NCI-H2029 treated with DMSO at 0.1 percent for 48 hours (cell line): ENCODE measurements at regions not wholly inside any gene's neighbourhood (a gene's known extent, or its start where the extent isn't known, plus 50 kb on each side); places are given as distances from the start of the nearest gene placed in this dataset.

ENCODE experiments used
- DNase-seq: peaks from one replicate; lab custom pipeline; 2025; lab: John Stamatoyannopoulos, UW

DNA sequence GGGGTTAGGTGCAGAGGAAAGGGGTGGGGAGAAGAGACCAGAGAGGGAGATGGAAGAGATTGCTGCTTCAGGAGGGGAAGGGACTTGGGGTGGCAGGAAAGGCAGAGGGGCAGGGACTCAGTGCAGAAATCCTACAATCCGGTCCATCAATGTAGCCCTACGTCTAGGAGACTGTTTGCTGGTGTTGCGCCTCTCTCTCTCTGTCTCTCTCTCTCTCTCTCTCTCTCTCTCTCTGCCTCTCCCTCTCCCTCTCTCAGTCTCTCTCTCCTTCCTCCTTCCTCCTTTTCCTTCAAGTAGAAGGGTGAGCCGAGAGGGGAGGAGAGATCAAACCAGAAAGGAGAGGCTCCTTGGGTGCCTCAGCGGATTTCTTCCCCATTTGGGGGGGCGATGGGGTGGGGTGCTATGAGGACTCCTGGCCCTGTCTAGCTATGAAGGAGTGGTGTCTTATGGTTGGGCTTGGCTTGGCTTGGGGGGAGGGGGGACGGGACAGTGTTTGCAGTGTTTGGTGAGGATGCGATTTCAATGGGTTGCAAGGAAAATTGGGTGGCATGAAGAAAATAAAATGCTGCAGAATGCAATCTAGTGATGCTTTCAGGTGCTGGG is 181.2 kb downstream of the TBXT start:
- DNase-seq: no peak

DNA sequence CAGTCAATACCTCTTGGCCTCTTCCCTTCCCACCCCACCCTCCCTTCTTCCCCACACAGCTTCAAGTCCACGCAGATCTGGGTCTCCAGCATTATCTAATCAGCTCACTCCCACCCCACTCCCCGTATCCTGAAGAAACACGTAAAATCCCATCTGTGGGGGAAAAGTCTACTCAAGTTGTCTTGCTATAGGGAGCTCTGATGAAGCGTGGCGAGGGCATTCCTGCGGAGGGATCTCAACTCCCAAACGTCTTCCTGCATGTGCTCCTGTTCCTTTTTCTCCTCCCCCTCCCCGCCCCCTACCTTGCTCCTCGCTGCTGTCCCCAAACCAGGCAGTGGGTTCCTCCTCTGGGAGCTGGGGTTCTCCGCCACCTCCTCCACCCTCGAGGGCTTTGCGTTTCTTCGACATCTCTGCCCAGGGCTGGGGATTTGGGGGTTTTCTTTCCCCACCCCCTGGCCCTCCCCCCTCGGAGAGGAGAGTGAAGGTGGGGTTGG is 181.8 kb downstream of the TBXT start:
- no peak for DNase-seq

DNA sequence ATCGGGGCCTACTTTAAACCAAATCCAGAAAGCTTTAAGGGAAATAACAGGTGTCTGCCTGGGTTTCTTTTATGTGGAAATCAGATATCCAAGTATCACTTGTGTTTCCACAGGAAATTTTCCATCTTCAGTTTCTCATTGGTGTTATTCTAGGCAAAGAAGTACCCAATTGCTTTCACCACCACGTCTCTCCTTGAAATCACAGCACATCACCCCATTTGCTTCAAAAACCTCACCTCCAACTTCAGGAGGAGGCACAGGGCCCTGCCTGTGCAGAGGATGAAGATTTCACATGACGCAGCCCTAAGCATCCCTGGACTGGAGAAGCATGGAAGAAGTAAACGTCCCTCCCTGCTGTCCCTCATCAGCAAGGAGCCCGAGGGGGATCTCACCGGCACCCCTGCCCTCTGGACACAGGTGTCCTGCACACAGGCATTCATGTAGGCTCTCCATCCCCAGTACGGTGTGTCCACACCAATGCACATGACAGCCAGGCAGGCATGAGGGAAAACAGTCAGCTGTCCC is 182.3 kb downstream of the TBXT start:
- DNase-seq: no peak

DNA sequence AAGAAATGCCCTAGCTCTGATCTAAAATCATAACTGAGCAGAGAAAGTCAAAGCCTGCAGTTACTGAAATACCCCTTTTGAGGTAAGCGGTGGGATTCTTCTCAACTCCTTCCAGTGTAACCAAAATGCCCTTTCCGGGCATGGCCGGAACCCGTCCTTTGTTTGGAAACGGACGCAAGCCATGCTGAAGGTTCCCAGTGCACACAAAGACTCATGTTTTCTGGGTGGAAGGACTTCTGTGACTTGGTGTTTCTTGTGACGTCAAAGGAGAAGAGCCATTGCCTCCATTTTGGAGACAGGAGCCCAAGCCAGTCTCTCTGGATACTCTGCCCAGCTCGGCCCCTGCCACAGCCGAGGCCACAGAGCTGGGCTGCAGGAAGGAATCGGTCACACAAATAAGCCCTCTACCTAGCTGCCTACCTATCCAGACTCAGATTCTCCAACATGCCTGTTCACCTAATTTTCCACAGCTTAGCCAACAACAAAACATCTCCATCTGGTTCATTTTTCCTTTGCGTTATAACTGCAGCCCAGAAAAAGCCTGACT is 182.8 kb downstream of the TBXT start:
- DNase-seq: no peak

DNA sequence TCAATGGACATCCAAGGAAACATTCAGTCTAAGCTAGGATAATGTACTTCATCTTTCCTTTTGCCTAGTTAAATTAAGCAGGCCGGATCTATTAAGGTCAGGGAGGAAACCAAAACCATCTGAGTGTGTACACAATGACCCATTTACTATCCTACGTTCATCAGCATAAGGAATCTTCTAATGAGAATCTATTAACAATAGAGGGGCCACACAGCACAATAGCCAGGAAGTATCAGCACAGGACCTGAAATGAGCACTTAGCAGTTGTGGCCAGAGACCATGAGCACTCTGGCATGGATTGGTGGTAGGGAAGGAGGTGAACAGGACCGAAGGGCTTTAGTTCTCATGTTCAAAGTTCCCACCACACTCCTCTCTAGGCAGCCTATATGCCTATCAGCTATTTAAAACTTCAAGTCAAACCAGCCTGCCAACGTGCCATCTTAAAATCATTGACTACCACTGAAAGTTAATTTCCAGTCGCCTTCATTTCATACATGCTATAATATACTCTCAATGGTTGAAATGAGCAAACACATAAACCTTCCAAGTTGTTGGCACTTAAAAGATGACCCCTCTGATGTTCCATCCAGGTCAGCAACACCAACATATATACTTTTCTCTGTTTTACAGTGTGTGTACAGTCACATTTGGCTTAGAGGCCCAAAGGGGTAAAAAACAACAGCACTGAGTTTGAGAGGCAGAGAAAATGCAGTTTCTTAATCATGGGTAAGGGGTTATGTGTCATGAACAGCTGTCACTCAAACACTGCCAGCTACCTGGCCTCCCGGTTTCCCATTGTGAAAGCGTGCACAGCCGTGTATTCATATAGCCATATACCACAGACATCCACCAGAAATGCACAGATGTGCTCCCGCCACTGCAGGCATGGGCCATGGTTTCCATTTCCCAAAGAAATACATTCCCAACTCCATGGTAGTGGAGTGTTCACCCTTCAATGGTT is 184.3 kb downstream of the TBXT start:
- no peak for DNase-seq

DNA sequence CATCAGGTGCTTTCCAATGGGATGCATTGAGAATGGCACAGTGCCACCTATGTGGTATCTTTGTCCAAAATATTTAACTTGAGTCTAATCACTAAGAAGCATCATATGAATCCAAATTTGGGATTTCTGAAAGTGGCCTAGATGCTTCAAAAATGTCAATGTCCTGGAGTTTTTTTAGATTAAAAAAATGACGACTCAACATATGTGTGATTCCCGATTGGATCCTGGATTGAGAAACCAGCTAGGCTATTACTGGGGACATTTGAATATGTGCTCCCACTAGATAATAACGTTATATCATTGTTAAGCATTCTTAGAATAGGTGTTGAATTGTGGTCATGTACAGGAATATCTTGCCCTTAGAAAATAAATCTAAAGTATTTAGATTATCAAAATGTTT is 189.2 kb downstream of the TBXT start:
- no peak for DNase-seq

DNA sequence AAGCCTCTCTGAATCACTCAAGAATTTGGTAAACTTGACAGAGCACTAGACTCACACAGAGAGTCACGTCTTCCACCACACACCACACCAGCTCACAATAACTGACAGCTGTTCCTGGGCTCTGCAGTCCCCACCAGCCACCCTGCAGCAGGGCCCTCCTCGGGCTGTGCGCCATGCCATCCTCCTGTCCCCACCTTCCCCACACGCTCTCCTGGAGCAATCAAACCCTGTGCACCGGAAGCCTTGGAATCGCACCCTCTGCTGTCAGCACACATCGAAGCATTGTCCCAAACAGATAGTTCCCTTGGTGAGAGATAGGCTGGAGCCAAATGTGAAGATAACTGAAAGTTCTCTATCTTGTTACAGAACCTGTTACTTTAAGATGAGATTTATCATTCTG is 191.0 kb downstream of the TBXT start:
- DNase-seq: no peak

DNA sequence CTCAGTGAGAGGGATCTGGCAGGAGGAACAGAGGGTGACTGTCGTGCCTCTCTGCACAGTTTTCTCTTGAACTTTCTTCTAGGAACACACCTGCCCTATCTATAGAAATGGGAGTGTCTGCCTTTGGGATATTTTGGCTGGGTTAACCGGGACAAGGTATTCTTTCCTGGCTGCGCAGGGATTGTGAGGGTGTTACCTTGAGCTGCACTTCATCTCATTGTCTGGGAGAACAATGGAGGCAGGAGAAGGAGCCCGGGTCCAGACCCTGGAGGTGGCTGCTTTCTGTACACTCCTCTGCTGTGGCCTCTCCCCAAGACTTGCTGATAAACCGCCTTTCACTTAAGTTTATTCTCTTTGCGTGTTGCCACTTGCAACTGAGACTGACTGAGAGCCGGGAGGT is 192.8 kb downstream of the TBXT start:
- DNase-seq: no peak

DNA sequence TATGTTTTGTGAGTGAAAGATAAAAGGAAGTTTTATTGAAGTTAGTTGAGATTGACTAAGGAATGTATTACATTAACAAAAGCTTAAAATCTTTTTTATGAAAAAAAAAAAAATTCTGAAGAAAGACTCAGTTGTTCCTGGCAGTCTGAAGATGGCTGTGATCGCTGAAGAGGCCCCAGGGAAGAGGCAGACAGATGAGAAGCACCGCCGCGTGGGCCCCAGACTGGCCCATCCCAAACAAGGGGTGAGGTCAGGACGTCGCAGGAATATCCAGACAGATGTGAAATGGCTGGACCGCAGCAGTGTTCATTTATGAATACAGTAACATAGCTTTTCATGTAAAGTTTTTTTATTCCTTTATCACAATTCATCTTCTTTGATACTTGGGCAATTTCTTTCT is 194.2 kb downstream of the TBXT start:
- DNase-seq: no peak

DNA sequence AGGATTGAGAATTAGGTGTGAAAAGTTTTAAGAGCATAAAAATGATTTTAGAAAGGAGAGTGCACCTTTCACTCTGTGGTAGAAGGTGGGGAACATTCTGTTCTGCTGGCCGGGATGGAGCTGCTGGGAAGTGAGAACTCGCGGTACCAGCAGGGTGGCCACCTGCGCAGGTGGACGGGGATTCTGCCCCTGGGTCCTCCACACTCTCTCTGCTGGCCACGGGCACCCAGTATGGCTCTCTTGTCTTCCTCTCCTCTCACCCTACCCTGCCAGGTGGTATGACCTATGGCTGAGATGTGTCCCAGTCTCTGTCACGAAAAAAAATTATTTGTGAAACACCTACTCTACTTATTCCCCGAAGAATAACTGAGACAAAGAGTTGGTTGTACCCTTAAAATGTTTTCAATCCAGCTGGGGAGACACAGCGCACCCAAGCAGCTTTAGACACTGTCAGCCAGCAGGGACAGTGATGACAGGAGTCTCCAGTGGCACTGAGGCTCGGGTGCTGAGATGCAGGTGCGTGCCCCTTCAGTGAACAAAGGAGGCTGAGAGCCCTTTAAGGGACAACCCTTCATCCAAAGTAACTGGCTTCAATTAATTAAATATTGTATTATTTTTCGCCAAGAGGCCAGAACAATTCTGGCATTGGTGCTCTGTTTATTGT is 195.4 kb downstream of the TBXT start:
- no peak for DNase-seq

DNA sequence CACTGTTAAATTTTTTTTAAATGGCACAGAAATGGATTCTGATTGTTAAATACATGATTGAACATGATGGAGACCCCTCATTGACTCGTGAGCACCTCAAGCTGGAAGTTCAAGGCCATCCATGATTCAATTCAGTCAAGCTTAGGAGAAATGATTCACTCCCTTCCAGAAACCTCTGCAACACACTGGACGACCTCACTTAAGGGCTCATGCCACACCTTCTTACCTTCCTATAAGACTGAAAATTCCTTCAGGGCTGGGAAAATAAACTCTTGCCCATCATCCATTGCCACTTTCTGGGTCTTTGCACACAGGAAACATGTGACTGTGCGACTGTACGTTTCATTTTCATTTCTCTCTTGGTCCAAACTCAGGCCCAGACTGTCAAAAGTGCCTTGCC is 196.4 kb downstream of the TBXT start:
- DNase-seq: no peak

DNA sequence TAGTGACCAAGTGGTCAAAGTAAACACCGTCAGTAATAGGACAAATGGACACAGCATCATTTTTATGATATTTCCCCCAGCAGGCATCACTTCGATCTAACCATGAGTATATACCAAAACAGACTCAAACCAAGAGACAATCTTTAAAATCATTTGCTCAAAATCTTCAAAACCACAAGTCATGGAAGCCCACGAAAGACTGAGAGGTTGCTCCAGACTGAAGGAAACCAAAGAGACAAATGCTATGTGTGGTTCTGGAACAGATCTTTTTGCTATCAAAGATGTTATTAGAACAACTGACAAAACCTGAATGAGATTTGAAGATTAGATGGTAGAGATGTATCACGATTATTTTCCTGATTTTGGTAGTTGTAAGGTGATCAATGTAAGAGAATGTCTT is 197.7 kb downstream of the TBXT start:
- no peak for DNase-seq

DNA sequence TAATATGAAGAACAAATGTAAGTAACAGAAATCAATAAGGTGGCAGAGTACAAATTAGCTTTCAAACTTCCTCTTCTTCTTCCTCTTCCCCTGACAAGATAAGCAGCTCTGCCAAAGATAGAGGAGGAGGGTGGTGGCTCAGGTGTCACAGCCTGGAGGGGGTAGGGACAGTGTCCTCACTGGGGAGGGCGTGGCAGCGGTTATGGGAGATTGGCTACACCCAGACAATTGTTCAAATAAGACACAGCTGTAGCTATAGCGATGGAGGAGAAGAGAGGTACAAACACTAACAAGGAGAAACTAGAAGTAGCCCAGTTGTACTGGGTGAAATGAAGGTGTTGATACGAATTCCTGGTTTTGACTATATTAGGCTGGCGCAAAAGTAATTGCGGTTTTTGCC is 198.5 kb downstream of the TBXT start:
- DNase-seq: no peak

DNA sequence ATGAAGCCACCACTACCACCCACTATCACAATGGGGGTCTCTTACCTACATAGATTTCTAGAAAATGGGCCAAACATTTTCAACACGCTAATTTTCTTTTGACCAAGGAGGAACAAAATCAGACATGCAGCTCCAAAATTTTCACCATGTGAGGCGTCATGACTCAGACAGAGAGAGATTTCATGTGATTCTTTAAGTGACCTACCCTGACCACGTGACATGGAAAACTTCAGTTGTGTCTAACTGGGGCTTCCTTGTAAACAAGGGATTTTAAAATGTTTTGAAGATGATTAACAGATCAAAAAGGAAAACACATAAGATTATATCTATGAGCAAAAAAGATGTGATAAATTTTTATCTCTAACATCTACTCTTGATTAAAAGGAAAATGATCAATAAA is 199.2 kb downstream of the TBXT start:
- DNase-seq: no peak

DNA sequence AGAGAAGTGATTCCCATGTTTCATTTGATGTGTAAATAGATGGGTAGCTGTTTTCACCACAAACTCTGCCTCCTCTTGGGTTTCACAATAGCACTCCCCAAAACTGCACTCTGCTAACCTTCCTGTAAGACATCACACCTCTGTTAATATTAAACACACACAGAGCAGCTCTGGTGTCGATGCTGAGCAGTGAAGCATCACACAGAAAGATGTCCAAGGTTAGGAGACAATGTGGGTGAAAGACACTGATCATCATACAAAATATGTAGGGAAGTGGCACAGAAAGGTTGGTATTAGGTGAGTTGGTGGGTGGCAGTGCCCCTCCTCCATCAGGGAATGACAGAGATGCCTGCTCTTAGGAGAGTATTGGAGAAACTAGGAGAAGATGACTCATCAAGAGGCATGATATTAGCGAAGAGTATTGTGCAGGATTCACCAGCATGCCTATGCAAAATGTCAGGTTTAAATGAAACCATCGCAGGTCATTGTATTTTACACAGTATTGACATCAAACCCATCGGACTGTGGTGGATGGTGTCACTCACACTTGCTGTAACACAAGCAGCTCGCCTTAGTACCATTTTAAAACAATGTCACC is 199.7 kb downstream of the TBXT start:
- no peak for DNase-seq

DNA sequence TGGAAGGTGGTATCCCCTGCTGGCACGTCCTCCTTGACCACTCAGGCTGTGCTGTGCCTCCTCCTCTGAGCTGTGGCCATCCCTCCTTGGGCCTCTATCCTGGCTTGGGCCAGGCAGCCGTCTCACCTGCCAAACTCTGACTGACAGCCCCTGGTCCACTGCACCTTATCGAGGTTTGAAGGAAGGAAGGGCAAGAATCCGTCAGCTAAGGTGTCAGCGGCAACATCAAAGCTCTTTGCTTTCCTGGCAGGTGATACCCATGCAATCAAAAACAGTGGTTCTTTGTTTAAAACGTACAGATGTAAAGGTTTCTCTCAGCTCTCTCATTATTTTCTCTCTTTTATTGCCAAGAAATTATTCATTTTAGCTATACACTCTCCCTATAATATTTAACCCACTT is 203.9 kb downstream of the TBXT start:
- DNase-seq: no peak

DNA sequence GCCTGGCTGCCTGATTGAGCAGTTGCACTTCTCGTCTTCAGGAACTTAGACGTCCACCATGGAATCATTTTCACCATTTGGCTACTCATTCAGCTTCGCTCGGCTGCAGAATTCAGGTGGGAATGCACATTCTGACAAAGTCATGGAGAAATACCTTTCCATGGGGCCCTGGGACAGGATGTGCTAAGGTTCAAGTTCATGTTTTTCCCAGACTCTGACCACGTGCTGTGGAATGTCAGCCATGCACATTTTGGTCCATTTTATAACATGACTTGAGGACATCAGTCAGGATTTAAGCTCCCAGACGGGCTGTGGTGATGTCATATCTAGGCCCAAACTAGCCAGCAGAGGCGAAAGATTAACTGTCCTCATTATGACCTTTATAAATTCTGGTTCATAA is 205.3 kb downstream of the TBXT start:
- DNase-seq: no peak

DNA sequence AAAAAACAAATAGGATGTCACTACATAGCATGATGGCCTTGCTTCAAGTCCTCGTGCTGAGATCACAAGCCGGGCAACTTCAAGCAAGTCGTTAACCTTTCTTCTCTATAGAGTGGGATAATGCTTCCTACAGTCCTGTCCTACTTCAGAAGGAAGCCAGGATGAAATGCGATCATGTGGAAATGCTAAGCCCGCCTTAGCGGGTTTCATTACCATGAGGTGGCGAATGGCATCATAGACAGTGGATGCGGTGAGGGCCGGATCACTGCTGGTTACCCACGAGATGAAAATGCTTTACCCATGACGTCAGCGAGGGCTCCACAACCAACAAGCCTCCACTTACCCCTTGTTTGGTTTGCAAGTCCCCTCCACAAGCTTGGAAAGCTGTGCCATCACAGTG is 206.4 kb downstream of the TBXT start:
- DNase-seq: no peak

DNA sequence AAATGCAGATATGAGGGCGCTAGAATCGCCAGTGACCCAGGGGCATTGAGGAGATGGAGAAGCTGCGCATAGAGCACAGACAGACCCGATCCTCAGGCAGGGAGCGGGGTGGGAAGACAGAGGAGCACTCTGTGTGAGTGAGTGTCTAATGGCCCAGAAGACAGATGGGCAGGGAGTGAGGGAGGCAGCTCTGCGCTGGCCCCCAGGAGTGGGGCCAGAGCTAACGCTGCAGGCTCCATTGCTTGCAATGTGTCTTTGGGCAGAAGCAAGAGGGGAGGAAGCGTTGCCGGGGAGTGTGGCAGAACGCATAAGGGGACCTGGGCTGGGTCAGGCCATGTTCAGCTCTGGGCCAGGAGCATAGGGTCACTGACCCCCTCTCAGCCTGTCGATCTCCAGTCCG is 207.0 kb downstream of the TBXT start:
- no peak for DNase-seq

DNA sequence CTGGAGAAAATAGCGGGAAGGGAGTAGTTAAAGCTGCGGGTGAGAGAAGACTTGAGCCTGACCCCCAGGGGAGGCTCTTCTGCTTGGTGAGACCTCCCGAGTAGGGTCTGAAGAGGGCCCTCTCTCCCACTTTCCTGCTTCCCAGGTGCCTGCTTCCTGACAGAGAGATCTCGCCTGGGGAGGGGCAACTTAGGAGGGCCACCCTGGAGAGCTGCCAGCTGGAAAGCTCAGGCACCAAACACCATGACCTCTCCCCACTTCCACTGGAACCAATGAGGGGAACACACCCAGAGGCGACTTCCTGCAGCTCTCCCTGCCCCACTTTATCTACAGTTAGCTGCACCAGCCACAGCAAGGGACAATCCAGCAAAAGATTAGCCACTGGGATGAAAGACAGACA is 208.0 kb downstream of the TBXT start:
- DNase-seq: no peak

DNA sequence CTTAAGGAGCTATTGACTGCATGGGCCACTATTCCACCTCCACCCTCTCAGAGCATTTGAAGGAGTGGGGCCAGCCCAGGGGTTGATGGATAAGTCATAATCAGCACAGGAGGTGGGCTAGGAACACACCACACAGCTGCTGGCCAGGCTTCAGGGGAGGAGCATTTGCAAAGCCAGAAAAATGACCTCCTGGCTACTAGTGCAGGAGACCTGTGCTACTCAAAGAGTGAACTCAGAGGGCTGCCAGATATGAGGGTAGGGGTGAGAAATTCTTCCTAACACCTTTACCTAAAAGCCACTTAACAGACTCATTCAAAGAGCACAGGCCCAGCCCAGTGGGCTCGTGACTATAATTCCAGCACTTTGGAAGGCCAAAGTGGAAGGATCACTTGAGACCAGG is 210.8 kb downstream of the TBXT start:
- no peak for DNase-seq

DNA sequence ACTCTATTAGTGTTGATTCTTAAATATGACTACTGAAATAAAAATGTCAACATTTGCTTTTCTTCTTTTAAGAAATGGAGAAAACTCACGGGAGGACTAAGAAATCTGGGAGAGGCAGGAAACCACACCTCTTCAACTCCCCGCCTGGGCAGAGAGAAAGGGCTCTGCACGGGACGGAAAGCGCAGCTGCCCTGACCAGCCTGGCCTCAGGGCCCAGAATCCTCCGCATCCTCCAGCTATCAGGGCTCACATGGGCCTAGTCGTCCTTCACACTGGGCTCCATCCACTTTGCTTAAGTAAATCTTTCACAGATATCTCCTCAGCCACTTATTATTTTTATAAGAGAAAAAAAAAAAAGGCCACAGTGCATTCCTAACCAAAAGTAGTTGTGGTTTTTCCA is 215.1 kb downstream of the TBXT start:
- no peak for DNase-seq
